Natural killer cell (primary cell): ENCODE measurements at regions not wholly inside any gene's neighbourhood (a gene's known extent, or its start where the extent isn't known, plus 50 kb on each side); places are given as distances from the start of the nearest gene placed in this dataset.

ENCODE experiments used
- ATAC-seq, 3 donors: fragments of 150-1000 bp in 2 of 3; fragments of 200-7000 bp in 1 of 3; cut with Tn5 transposase; 1 replicate in 1 of 3; 2 replicates in 2 of 3; pipeline ENCODE4 v1.10.0; 2021; ENCODE audit warnings: mild to moderate bottlenecking in 2 of 3, moderate library complexity in 2 of 3
- DNase-seq, 2 donors: peaks; one replicate each; pipeline versions ENCODE4 v3.0.0 to v3.0.0-alpha.2; 2013 to 2021; ENCODE audit warnings: mixed read lengths in 1 of 2
- H3K27ac ChIP-seq: one replicate; pipeline ENCODE4 v1.5.1; 2013; ENCODE audit warnings: mild to moderate bottlenecking, low read length
- H3K27me3 ChIP-seq: one replicate; pipeline ENCODE4 v1.6.1; 2013; ENCODE audit warnings: low read length; ENCODE audit not compliant: control insufficient read depth, insufficient read depth
- H3K36me3 ChIP-seq: one replicate; pipeline ENCODE4 v1.6.1; 2013; ENCODE audit warnings: low read length; ENCODE audit not compliant: control insufficient read depth, insufficient read depth
- H3K4me1 ChIP-seq: one replicate; pipeline ENCODE4 v1.6.1; 2013; ENCODE audit warnings: low read length; ENCODE audit not compliant: control insufficient read depth, insufficient read depth
- H3K4me3 ChIP-seq: one replicate; pipeline ENCODE4 v1.5.1; 2013; ENCODE audit warnings: low read length
- H3K9me3 ChIP-seq: one replicate; pipeline ENCODE4 v1.6.1; 2013; ENCODE audit warnings: low read length; ENCODE audit not compliant: control insufficient read depth, insufficient read depth
- H3K27ac Mint-ChIP-seq, 2 donors: one replicate each; pipeline ENCODE4 v1.8.0; 2022; ENCODE audit warnings: mild to moderate bottlenecking in 2 of 2, mixed read lengths in 2 of 2, moderate library complexity in 1 of 2
- H3K27me3 Mint-ChIP-seq, 2 donors: one replicate each; pipeline ENCODE4 v1.8.0; 2022; ENCODE audit warnings: low read depth in 2 of 2, mixed read lengths in 2 of 2
- H3K36me3 Mint-ChIP-seq: one replicate; pipeline ENCODE4 v1.8.0; 2022; ENCODE audit warnings: mixed read lengths
- H3K4me1 Mint-ChIP-seq, 2 donors: one replicate each; pipeline ENCODE4 v1.8.0; 2022; ENCODE audit warnings: mixed read lengths in 2 of 2
- H3K4me3 Mint-ChIP-seq: one replicate; pipeline ENCODE4 v1.8.0; 2022; ENCODE audit warnings: mild to moderate bottlenecking, moderate library complexity, mixed read lengths
- H3K9me3 Mint-ChIP-seq, 2 donors: one replicate each; pipeline ENCODE4 v1.8.0; 2022; ENCODE audit warnings: mixed read lengths in 2 of 2
- WGBS: methylation state at CpG from one replicate; pipeline ENCODE4 v1.1.7; 2013; ENCODE audit warnings: missing lambda C conversion rate; ENCODE audit not compliant: insufficient coverage; 5-methylcytosine and 5-hydroxymethylcytosine counted together
- intact Hi-C: fragments of 100-400 bp; cut with micrococcal nuclease; formaldehyde crosslinking; loops from one replicate; pipeline ENCODE4 v1.14.2; 2022
- TF ChIP-seq, protein P1 (sequence below): fragments of 200-600 bp; IDR thresholded peaks from one replicate; pipeline ENCODE4 v1.8.0; 2022; ENCODE audit warnings: antibody characterized with exemption

DNA sequence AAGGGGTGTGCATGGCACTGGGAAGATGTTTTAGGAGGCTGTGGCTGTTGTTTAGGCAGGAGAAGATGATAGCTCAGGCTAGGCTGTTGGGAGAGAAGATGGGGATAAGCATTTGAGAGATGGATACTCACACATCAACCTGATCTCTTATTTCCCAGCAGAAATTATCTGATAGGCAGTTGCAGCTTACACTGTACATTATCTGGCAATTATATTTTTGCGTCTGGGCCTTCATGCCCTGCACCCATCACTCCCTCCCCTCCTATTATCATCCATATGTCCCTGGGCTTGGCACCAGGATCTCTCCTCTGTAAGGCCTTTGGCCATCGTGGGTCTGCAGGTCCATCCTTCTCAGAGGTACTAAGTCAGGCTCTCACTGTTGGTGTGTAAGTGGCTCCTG, 401.0 kb upstream of the EEF2KMT start:
- H3K27me3 Mint-ChIP-seq = peaks cover 0 to 5% of the 10 kb centered on the region in 2 donors
- no peaks in the 10 kb centered on the region for H3K36me3 Mint-ChIP-seq
- no peak overlapping the region for H3K4me3 Mint-ChIP-seq
- H3K4me1 Mint-ChIP-seq = no peaks in the 10 kb centered on the region
- no peak overlapping the region for H3K27ac Mint-ChIP-seq
- WGBS = 59% methylated on average over 2 of the region's 2 CpGs
- no peak for DNase-seq
- Histone ChIP-seq H3K27ac (no peak overlapping the region), H3K9me3 (peaks cover 3% of the 10 kb centered on the region), H3K4me3 (no peak overlapping the region), H3K27me3 (no peaks in the 10 kb centered on the region), H3K36me3 (no peaks in the 10 kb centered on the region), H3K4me1 (no peaks in the 10 kb centered on the region)
- intact Hi-C loops = no loop called here
- no peak for ATAC-seq
- H3K9me3 Mint-ChIP-seq = peaks cover 0 to 3% of the 10 kb centered on the region in 2 donors
- TF ChIP-seq, protein P1, sequence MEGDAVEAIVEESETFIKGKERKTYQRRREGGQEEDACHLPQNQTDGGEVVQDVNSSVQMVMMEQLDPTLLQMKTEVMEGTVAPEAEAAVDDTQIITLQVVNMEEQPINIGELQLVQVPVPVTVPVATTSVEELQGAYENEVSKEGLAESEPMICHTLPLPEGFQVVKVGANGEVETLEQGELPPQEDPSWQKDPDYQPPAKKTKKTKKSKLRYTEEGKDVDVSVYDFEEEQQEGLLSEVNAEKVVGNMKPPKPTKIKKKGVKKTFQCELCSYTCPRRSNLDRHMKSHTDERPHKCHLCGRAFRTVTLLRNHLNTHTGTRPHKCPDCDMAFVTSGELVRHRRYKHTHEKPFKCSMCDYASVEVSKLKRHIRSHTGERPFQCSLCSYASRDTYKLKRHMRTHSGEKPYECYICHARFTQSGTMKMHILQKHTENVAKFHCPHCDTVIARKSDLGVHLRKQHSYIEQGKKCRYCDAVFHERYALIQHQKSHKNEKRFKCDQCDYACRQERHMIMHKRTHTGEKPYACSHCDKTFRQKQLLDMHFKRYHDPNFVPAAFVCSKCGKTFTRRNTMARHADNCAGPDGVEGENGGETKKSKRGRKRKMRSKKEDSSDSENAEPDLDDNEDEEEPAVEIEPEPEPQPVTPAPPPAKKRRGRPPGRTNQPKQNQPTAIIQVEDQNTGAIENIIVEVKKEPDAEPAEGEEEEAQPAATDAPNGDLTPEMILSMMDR = no peak

DNA sequence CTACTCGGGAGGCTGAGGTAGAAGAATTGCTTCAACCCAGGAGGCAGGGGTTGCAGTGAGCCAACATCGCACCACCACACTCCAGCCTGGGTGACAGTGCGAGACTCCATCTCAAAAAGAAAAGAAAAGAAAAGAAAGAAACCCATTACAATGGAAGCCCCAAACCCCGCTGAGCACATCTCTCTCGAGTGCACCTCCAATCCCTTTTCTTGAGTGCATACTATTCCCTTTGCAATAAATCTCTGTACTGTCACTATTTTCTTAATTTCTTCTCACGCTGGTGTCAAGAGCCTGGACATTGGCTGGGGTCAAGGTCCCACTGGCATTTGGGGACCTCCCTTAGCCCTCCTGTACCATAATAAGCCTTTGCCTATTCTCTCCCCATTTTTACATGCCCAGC, 398.4 kb upstream of the EEF2KMT start:
- TF ChIP-seq, protein P1 = no peak
- intact Hi-C loops = no loop called here
- ATAC-seq = no peak

DNA sequence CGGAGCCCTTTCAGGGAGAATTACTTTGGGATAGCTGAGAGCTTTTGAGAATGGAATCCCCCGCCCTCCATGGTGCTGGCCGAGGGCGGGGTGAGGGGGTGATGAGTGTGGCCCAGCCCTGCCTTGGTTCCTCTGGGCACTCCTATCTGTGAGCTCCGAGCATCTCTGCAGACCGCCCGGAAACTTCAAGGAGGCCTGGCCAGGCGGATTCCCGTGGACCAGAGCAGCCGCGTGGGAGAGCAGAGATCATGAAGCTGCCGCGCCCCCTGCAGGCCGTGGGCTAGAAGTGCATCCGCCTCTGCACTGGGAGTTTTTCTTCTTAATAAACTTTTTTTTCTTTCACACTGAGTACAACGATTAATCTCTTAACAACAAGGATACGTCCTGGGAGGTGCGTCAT, 392.9 kb upstream of the EEF2KMT start:
- ATAC-seq = no peak
- intact Hi-C loops = no loop called here
- H3K4me3 ChIP-seq = no peak overlapping the region
- no peaks in the 10 kb centered on the region for H3K9me3 Mint-ChIP-seq
- H3K27ac ChIP-seq = no peak overlapping the region
- no peak for DNase-seq
- H3K27ac Mint-ChIP-seq = no peak overlapping the region
- no peaks in the 10 kb centered on the region for H3K36me3 ChIP-seq
- 16% methylated on average over 15 of the region's 18 CpGs for WGBS
- TF ChIP-seq, protein P1 = peak; percentile 37
- H3K4me1 Mint-ChIP-seq = no peaks in the 10 kb centered on the region
- no peaks in the 10 kb centered on the region for H3K4me1 ChIP-seq
- no peaks in the 10 kb centered on the region for H3K9me3 ChIP-seq
- H3K27me3 ChIP-seq = no peaks in the 10 kb centered on the region
- no peaks in the 10 kb centered on the region for H3K36me3 Mint-ChIP-seq
- H3K27me3 Mint-ChIP-seq = no peaks in the 10 kb centered on the region
- H3K4me3 Mint-ChIP-seq = no peak overlapping the region

More for the DNA sequence above, 398.4 kb upstream of the EEF2KMT start:
- Mint-ChIP-seq H3K4me1 (no peaks in the 10 kb centered on the region), H3K27ac (no peak overlapping the region), H3K4me3 (no peak overlapping the region), H3K27me3 (peaks cover 0 to 5% of the 10 kb centered on the region in 2 donors), H3K9me3 (peaks cover 0 to 3% of the 10 kb centered on the region in 2 donors), H3K36me3 (no peaks in the 10 kb centered on the region)
- H3K27me3 ChIP-seq = no peaks in the 10 kb centered on the region
- H3K36me3 ChIP-seq = no peaks in the 10 kb centered on the region
- DNase-seq = no peak
- no peak overlapping the region for H3K27ac ChIP-seq
- H3K4me3 ChIP-seq = no peak overlapping the region
- 93% methylated on average over 6 of the region's 6 CpGs for WGBS
- peaks cover 3% of the 10 kb centered on the region for H3K9me3 ChIP-seq
- no peaks in the 10 kb centered on the region for H3K4me1 ChIP-seq

DNA sequence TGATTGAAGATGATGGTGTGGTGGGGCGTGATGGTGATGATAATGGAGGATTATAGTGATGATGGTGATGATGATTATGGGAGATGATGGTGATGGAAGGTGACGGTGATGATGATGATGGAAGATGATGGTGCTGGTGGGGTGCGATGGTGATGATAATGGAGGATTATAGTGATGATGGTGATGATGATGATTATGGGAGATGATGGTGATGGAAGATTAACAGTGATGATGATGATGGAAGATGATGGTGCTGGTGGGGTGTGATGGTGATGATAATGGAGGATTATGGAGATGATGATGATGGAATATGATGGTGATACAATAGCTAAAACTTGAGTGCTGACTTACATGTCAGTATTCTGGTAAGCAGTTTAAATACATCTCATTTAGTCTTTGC, 391.0 kb upstream of the EEF2KMT start:
- H3K4me3 ChIP-seq = no peak overlapping the region
- 32% methylated on average over 3 of the region's 3 CpGs for WGBS

More for the DNA sequence above, 391.0 kb upstream of the EEF2KMT start:
- DNase-seq (no peak), ATAC-seq (no peak)
- H3K4me1 ChIP-seq = no peaks in the 10 kb centered on the region
- no peaks in the 10 kb centered on the region for H3K4me1 Mint-ChIP-seq
- H3K27ac Mint-ChIP-seq = no peak overlapping the region
- no peak overlapping the region for H3K4me3 Mint-ChIP-seq
- intact Hi-C loops = no loop called here
- no peaks in the 10 kb centered on the region for H3K27me3 Mint-ChIP-seq
- no peaks in the 10 kb centered on the region for H3K9me3 ChIP-seq
- H3K27ac ChIP-seq = no peak overlapping the region
- H3K36me3 ChIP-seq = no peaks in the 10 kb centered on the region
- no peaks in the 10 kb centered on the region for H3K36me3 Mint-ChIP-seq
- TF ChIP-seq, protein P1 = no peak
- H3K9me3 Mint-ChIP-seq = no peaks in the 10 kb centered on the region
- H3K27me3 ChIP-seq = no peaks in the 10 kb centered on the region
